NCI-H1436 (cell line): ENCODE measurements at regions not wholly inside any gene's neighbourhood (a gene's known extent, or its start where the extent isn't known, plus 50 kb on each side); places are given as distances from the start of the nearest gene placed in this dataset.
"Not testable (repeated sequence)": the region's sequence is repeated elsewhere in the genome, so short reads cannot be mapped to it uniquely, and the experiment has no call there.

ENCODE experiments used
- DNase-seq: peaks from one replicate; lab custom pipeline; 2025; lab: John Stamatoyannopoulos, UW

GRCh38 chr11:134843735-134844134 lies 431.7 kb upstream of the B3GAT1 start:
- no peak for DNase-seq

GRCh38 chr11:134843020-134843419 lies 431.0 kb upstream of the B3GAT1 start:
- DNase-seq: no peak

GRCh38 chr11:134841972-134842371 lies 429.9 kb upstream of the B3GAT1 start:
- no peak for DNase-seq

DNA sequence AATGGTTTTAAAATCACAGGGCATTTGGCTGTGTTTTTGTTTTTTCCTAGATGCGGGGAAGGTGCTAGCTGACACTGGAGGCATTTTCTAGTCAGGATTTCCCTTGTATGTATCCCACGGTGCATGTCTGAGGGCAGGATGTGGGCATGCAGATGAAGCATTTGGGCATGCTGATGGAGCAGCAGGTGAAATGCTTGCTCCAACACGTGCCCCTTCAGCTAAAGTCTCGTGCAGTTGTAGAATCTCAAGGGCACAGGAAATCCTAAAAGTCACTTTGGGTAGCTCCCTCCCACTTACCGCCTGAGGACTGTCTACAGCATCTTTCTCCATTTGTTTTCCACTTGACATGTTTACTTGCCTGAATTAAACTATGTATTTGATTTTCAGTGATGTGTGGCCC lies 429.4 kb upstream of the B3GAT1 start:
- no peak for DNase-seq

GRCh38 chr11:134840945-134841344 lies 428.9 kb upstream of the B3GAT1 start:
- no peak for DNase-seq

DNA sequence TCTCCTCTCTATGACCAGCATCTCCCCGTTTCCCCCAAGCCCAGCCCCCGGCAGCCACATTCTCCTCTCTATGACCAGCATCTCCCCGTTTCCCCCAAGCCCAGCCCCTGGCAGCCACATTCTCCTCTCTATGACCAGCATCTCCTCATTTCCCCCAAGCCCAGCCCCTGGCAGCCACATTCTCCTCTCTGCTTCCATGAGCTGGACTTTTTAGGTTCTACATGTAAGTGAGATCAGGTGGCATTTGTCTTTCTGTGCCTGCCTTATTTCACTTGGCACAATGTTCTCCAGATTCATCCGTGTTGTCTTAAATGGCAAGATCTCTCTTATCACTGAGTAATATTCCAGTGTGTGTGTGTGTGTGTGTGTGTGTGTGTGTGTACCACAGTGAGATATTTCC lies 428.1 kb upstream of the B3GAT1 start:
- not testable (repeated sequence) for DNase-seq

GRCh38 chr11:134838708-134839107 lies 426.7 kb upstream of the B3GAT1 start:
- no peak for DNase-seq

DNA sequence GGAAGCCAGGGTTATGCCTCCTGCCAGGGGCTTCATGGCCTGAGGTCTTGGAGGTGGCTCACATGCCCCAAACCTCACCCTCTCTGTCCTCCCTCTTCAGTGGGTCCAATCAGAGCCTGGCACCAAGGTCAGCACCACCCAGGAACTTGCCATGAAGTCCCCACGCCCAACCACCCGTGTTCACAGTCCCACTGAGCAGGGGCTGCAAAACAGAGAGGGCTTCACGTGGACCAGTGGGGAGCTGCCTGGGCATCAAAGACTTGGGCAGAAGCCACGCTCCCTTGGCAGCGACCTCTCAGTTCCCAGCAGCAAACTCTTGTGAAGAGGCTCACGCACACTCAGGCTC lies 425.8 kb upstream of the B3GAT1 start:
- DNase-seq: no peak

DNA sequence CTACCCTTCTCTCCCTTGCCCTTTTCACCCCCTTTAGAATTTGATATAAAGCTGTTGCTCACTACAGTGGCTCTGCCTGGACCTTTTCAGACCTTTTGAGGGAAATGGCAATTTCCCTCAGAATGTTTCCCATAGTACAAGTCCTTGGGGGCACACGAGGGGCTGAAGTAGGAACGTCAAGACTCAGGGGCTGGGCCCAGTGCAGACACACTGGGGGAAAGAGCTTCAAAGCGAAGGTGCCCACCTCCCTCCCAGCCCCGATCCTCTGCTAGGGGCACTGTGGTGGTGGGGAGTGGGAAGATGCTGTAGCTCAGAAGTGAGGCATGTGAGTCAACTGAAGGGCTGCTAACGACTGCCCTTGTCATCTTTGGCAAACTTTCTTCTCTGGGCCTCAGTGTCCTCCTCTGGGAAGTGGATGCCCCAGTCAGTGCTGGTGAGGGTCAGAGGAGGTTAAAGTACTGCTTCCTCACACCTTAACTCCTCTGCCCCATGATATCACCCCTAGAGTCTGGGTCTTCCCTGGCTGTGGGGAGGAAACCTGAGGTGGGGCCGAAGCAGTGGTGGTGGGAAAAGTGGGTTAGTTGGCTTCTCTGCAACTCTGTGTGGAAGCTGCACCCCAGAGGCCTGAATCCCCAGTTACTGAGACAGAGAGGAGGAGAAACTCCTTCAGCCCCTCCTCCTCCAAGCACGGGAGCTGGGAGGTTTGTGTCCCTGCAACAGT lies 425.3 kb upstream of the B3GAT1 start:
- no peak for DNase-seq

DNA sequence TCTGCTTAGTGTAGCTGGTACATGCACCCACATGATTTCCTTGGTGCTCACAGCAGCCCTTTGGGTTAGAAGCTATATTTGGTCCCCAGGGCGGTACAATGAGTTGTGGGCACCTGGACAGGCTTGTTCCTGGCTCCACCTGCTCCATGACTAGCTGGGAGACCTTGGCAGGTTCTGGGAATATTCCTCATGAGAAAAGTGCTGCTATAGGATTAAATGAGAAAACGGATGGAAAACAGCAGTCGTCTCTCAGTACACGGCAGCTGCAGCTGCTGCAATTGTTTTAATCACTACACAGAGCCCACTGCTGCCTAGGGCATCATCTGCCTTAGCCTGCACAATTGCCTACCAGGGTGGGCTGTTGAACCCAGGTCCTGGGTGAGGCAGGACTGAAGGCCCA lies 424.5 kb upstream of the B3GAT1 start:
- DNase-seq: no peak

GRCh38 chr11:134835561-134835960 lies 423.5 kb upstream of the B3GAT1 start:
- no peak for DNase-seq

DNA sequence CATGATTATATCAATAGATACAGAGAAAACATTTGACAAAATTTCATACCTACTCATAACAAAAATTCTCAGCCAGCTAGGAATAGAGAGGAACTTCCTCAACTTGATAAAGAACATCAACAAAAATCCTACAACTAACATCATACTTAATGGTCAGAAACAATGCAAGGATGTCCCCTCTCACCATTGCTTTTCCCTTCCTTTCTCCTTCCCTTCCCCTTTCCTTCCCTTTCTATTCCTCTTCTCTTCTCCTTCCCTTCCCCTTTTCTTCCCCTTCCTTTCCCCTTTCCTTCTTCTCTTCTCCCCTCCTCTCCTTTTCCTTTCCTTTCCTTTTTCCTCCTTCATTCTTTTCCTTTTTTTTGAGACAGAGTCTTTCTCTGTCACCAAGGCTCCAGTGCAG lies 418.3 kb upstream of the B3GAT1 start:
- no peak for DNase-seq

DNA sequence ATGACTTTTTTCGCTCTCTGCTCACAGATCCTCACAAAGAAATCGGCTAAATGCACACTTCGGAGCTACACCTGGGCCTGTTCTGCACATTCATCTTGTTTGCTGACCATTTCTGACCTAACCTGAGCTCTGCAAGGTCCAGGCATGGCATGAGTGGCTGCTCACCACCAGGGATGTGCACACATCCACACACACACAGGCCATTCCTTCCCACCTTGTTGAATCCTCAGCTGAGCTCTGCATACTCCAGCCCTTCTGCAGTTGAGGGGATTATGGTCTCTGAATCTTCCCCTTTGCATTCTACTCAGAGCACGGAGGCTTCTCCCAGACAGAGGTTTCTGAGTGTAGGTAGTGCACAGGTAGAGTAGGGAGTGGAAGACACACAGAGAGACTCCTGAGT lies 411.9 kb upstream of the B3GAT1 start:
- DNase-seq: no peak

DNA sequence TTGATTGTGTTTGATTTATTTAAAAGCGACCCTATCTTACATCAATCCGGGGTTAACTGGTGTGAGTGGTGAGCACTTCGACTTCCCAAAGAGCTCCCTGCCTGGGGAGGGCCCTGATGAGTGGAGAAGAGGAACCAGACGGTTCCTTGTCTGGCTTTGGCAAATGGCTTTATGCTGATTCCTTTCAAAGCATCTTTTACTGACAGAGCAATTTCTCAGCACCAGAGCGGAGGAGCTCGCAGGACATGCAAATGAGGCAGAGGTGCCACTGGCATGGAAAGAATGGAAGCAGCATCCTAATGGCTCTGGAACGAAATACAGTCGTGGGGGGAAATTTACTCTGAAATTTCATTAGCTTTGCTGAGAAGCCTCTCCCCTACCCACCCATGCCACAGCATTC lies 410.9 kb upstream of the B3GAT1 start:
- DNase-seq: no peak

DNA sequence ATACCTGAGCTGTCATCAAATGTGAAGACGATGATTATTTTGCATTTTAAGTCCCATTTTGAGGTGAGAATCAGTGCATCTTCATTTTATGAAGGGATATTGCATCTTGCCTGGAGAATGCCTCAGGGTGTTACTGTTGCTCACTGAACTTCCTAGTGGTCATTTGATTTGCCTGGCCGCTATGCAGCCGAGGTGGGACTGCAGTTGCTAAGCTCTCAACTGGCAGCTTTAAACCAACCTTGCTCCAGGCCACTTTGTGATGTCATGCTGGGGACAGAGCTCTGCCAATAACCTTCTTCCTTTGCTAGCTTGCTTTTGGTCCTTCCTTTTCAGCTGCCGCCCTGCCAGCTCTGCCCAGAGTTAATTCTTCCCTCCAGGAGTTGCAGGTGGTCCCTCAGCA lies 409.4 kb upstream of the B3GAT1 start:
- no peak for DNase-seq

DNA sequence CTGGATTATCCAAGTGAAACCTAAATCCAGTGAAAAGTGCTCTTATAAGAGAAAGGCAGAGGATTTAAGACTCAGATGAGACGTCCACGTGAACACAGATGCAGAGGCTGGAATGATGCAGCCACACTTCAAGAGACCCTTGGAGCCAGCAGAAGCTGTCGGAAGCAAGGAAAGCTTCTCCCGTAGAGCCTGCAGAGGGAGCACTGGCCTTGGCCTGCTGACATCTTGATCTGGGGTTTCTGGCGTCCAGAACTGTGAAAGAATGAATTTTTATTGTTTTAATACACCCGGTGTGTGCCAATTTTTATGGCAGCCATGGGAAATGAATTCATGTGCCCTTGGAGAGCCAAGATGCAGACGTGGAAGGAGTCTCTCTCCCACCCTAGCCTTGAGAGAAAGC lies 407.0 kb upstream of the B3GAT1 start:
- no peak for DNase-seq

- DNase-seq: no peak
These were observed 406.5 kb upstream of the B3GAT1 start for GRCh38 chr11:134818516-134818915.

DNA sequence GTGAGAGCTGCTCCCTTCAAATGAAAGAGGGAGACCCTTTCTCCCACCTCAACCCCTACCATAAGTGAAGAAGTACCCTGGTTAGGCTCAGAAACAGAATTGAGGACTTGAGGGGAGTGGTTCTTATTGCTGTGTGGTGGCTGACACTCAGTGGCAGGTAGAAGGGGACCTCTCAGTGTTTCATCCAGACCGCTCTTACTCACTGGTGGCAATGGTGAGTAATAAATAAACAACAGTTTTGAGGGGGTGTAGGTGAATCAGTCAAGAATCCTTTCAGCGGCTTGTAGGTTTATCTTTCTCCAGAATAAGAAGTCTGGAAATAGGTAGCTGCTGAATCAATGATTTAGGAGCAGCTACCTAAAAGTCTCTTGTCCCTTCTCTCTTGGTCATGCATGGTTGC lies 403.4 kb upstream of the B3GAT1 start:
- DNase-seq: no peak

DNA sequence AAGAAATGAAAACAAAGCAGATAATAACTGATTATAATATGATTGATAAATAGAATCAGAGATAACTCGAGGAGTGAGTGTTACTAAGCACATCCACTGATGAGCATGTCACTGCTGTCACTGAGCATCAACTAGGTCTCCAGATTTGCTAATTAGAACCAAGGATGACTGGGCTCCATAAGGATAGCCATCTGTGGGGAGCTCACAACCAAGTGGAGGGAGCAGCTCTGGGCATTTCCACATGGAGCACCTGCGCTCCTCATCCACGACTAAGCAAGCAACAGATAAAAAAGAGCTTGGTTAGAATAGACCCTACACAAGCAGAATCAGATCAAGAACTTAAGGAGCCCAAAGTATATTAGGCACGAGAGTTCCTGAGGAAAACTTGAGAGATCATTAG lies 396.0 kb upstream of the B3GAT1 start:
- no peak for DNase-seq

DNA sequence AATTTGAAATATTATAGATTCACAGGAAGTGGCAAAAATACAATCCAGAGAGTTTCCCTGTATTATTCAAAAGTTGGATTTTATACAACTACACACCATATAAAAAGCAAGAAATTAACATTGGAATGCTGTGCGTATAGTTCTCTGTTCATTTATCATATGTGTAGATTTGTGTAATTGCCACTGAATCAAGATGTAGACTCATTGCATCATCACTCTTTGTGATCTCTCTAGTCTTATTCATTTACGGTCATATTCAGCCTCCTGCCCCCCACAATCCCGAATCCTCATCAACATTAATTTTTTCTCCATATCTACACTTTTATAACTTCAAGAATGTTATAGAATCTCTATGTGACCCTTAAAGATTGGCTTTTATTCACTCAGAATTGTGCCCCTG lies 390.6 kb upstream of the B3GAT1 start:
- DNase-seq: no peak

- no peak for DNase-seq
These were observed 390.1 kb upstream of the B3GAT1 start for GRCh38 chr11:134802116-134802515.

DNA sequence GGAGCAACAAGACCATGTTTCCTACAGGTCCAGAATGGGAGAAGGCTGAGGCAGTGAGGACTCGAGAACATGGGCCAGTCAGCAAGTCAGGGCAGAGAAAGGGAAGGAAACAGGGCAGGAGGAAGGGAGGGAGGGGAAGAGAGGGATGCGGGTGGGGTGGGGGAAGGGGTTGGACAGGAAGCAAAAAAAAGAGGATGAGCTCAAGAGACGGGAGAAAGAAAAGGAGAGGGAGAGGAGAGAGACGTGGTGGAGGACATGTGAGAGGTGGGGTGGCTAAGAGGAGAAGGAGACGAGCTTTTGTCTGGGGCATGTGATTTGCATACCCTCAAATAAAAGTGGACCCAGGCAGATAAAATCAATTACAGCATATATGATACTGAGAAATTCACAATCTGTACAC lies 389.5 kb upstream of the B3GAT1 start:
- no peak for DNase-seq

- DNase-seq: no peak
These were observed 388.8 kb upstream of the B3GAT1 start for GRCh38 chr11:134800826-134801225.

GRCh38 chr11:134800130-134800529 lies 388.1 kb upstream of the B3GAT1 start:
- DNase-seq: no peak

- DNase-seq: no peak
These were observed 387.3 kb upstream of the B3GAT1 start for GRCh38 chr11:134799386-134799785.
